ENCODE measurements at regions not wholly inside any gene's neighbourhood (a gene's known extent, or its start where the extent isn't known, plus 50 kb on each side); places are given as distances from the start of the nearest gene placed in this dataset.

DNA sequence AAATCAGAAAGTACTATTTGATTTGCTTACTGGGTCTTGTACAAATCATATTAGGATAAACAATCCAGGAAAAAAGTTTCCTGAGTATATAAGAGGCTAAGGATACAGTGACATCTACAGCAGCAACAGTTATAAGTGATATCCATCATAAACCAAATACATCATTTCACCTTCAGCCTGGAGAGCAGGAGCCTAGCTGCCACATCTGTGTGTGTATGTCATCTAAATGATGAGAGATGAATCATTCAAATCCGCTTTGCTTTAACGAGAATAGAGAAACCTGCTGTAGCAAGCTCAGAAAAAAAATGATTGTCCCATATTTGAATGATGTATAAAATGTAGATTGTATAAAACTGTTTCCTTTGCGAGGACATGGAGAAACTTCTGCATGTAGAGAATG lies 841.4 kb downstream of the SI start:
- whole genome bisulfite sequencing, 2 experiments (ENCODE audit: insufficient coverage in 1 of 2, insufficient read length in 1 of 2), result 93% methylated on average over 3 of the region's 3 CpGs
- no peak for DNase-seq
- Mint-ChIP-seq H3K9me3 (no peaks in the 10 kb centered on the region), H3K27ac (no peak overlapping the region), H3K36me3 (ENCODE audit: low read depth) (no peaks in the 10 kb centered on the region), H3K4me3 (no peak overlapping the region), H3K27me3 (ENCODE audit: insufficient read depth) (no peaks in the 10 kb centered on the region), H3K4me1 (no peaks in the 10 kb centered on the region)
- H3K27ac ChIP-seq (ENCODE audit: low read depth, low read length), result no peak overlapping the region
- H3K9me3 ChIP-seq (ENCODE audit: control insufficient read depth, low read length), result no peaks in the 10 kb centered on the region
- H3K9ac ChIP-seq (ENCODE audit: extremely low read depth, low read length, poor library complexity, severe bottlenecking), result no peak overlapping the region
- H3K4me1 ChIP-seq (ENCODE audit: control insufficient read depth, insufficient read depth, low read length), result no peaks in the 10 kb centered on the region
- no peaks in the 10 kb centered on the region for H3K27me3 ChIP-seq (ENCODE audit: control insufficient read depth, insufficient read depth, low read length, poor library complexity, severe bottlenecking)
- no peak overlapping the region for H3K4me3 ChIP-seq (ENCODE audit: low read length)
- no peak for TF ChIP-seq CTCF (conservative IDR thresholded peaks at IDR 0.05)
- H3K36me3 ChIP-seq (ENCODE audit: control insufficient read depth, insufficient read depth, low read length), result peaks cover 58% of the 10 kb centered on the region

- no peak for DNase-seq
- H3K27ac Mint-ChIP-seq, result no peak overlapping the region
- H3K36me3 ChIP-seq (ENCODE audit: control insufficient read depth, insufficient read depth, low read length), result peaks cover 57% of the 10 kb centered on the region
Measured at GRCh38 chr3:164235289-164236028, 842.8 kb downstream of the SI start.

DNA sequence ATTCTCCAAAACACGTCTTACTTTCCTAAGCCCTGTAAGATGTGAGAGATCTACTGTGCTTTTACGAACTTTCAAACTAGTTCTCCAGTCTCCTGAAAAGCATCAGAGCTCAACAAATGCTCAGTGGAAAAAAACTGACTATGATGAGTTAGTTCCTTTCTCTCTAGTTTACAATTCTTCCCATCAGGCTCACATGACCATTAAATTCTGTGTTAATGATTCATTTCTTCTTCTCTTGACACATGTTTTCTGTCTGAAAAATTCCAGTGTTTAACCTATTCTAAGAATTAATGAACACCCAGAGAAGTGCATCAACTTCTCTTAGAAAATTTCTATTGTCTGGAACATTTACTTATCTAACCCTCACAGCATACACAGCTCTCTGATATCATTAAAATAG lies 844.3 kb downstream of the SI start:
- Histone ChIP-seq H3K27me3 (ENCODE audit: control insufficient read depth, insufficient read depth, low read length, poor library complexity, severe bottlenecking) (no peaks in the 10 kb centered on the region), H3K9ac (ENCODE audit: extremely low read depth, low read length, poor library complexity, severe bottlenecking) (no peak overlapping the region), H3K27ac (ENCODE audit: low read depth, low read length) (no peak overlapping the region), H3K4me1 (ENCODE audit: control insufficient read depth, insufficient read depth, low read length) (no peaks in the 10 kb centered on the region), H3K36me3 (ENCODE audit: control insufficient read depth, insufficient read depth, low read length) (peaks cover 49% of the 10 kb centered on the region), H3K4me3 (ENCODE audit: low read length) (no peak overlapping the region), H3K9me3 (ENCODE audit: control insufficient read depth, low read length) (no peaks in the 10 kb centered on the region)
- Mint-ChIP-seq H3K4me1 (no peaks in the 10 kb centered on the region), H3K9me3 (no peaks in the 10 kb centered on the region), H3K27me3 (ENCODE audit: insufficient read depth) (no peaks in the 10 kb centered on the region), H3K36me3 (ENCODE audit: low read depth) (peaks cover 3% of the 10 kb centered on the region), H3K4me3 (no peak overlapping the region), H3K27ac (no peak overlapping the region)
- no peak for DNase-seq
- WGBS, 2 experiments (ENCODE audit: insufficient coverage in 1 of 2, insufficient read length in 1 of 2), result 94 to 98% methylated on average over 2 of the region's 2 CpGs
- no peak for TF ChIP-seq CTCF (conservative IDR thresholded peaks at IDR 0.05)

More at GRCh38 chr3:164235289-164236028, 842.8 kb downstream of the SI start:
- Histone ChIP-seq H3K4me3 (ENCODE audit: low read length) (no peak overlapping the region), H3K4me1 (ENCODE audit: control insufficient read depth, insufficient read depth, low read length) (no peaks in the 10 kb centered on the region), H3K27me3 (ENCODE audit: control insufficient read depth, insufficient read depth, low read length, poor library complexity, severe bottlenecking) (no peaks in the 10 kb centered on the region), H3K9ac (ENCODE audit: extremely low read depth, low read length, poor library complexity, severe bottlenecking) (no peak overlapping the region), H3K27ac (ENCODE audit: low read depth, low read length) (no peak overlapping the region), H3K9me3 (ENCODE audit: control insufficient read depth, low read length) (no peaks in the 10 kb centered on the region)
- no peak overlapping the region for H3K4me3 Mint-ChIP-seq
- no peak for TF ChIP-seq CTCF (conservative IDR thresholded peaks at IDR 0.05)
- no peaks in the 10 kb centered on the region for H3K27me3 Mint-ChIP-seq (ENCODE audit: insufficient read depth)
- H3K9me3 Mint-ChIP-seq, result no peaks in the 10 kb centered on the region
- 82 to 88% methylated on average over 4 of the region's 4 CpGs for WGBS, 2 experiments (ENCODE audit: insufficient coverage in 1 of 2, insufficient read length in 1 of 2)
- no peaks in the 10 kb centered on the region for H3K4me1 Mint-ChIP-seq
- peaks cover 3% of the 10 kb centered on the region for H3K36me3 Mint-ChIP-seq (ENCODE audit: low read depth)
